22Rv1 (cell line): ENCODE measurements at regions not wholly inside any gene's neighbourhood (a gene's known extent, or its start where the extent isn't known, plus 50 kb on each side); places are given as distances from the start of the nearest gene placed in this dataset.
"Not testable (repeated sequence)": the region's sequence is repeated elsewhere in the genome, so short reads cannot be mapped to it uniquely, and the experiment has no call there.

Experiments used
- H3K27ac ChIP-seq: fragments of 450-650 bp; 2 replicates; pipeline ENCODE4 v1.5.1; 2017
- CTCF ChIP-seq: fragments of 450-650 bp; IDR thresholded peaks from 2 replicates; pipeline ENCODE4 v1.5.1; 2017; ENCODE audit warnings: mild to moderate bottlenecking
- ZFX ChIP-seq: fragments of 450-650 bp; IDR thresholded peaks from 2 replicates; pipeline ENCODE4 v1.6.1; 2017; ENCODE audit warnings: antibody characterized with exemption, borderline replicate concordance

GRCh38 chr2:106339609-106340008 lies 128.6 kb downstream of the RGPD3 start:
- no peak overlapping the region for H3K27ac ChIP-seq
- TF ChIP-seq ZFX (no peak), CTCF (no peak)

- H3K27ac ChIP-seq = no peak overlapping the region
- no peak for TF ChIP-seq CTCF
- TF ChIP-seq ZFX = no peak
These were observed 129.1 kb downstream of the RGPD3 start for GRCh38 chr2:106339132-106339531.

- TF ChIP-seq ZFX (no peak), CTCF (no peak)
- H3K27ac ChIP-seq = no peak overlapping the region
These were observed 130.2 kb downstream of the RGPD3 start for GRCh38 chr2:106338043-106338442.

GRCh38 chr2:106336737-106337136 lies 131.5 kb downstream of the RGPD3 start:
- H3K27ac ChIP-seq = no peak overlapping the region
- no peak for TF ChIP-seq CTCF
- no peak for TF ChIP-seq ZFX

- H3K27ac ChIP-seq = no peak overlapping the region
- no peak for TF ChIP-seq ZFX
- TF ChIP-seq CTCF = no peak
These were observed 132.1 kb downstream of the RGPD3 start for GRCh38 chr2:106336108-106336507.

GRCh38 chr2:106334802-106335201 lies 133.4 kb downstream of the RGPD3 start:
- TF ChIP-seq CTCF (no peak), ZFX (no peak)

GRCh38 chr2:106333253-106333873 lies 134.8 kb downstream of the RGPD3 start:
- not testable (repeated sequence) for H3K27ac ChIP-seq

More at GRCh38 chr2:106334802-106335201, 133.4 kb downstream of the RGPD3 start:
- H3K27ac ChIP-seq = no peak overlapping the region

- TF ChIP-seq ZFX = no peak
- TF ChIP-seq CTCF = no peak
- H3K27ac ChIP-seq = no peak overlapping the region
These were observed 136.2 kb downstream of the RGPD3 start for GRCh38 chr2:106332054-106332453.

- not testable (repeated sequence) for H3K27ac ChIP-seq
These were observed 136.5 kb upstream of the UXS1 start for GRCh38 chr2:106330384-106331261.
